ENCODE measurements at regions not wholly inside any gene's neighbourhood (a gene's known extent, or its start where the extent isn't known, plus 50 kb on each side); places are given as distances from the start of the nearest gene placed in this dataset.

DNA sequence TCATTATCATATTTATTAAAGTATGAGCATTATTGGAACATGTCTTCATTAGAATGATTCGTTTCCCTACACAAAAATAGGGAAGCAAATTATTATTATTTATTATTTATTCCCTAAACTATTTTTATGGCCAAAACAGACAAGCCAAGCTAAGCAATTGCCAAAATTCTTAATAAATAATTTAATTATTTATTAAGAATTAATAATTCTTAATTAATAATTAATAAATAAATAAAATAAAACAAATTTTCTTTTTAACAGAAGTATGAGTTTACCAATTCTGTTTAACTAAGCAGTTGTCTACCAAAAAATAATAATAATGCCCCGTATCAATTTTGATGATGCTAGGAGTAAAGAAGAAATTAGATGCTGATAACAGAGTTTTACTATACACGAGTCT, 1080.8 kb upstream of the AGA start:
- Histone ChIP-seq H3K4me1 (ENCODE audit: insufficient read depth, low read length) (no peaks in the 10 kb centered on the region), H3K4me3 (ENCODE audit: low read length) (no peak overlapping the region), H3K9me3 (ENCODE audit: low read depth, low read length) (peaks cover 6% of the 10 kb centered on the region), H3K27me3 (ENCODE audit: insufficient read depth, low read length) (no peaks in the 10 kb centered on the region)

DNA sequence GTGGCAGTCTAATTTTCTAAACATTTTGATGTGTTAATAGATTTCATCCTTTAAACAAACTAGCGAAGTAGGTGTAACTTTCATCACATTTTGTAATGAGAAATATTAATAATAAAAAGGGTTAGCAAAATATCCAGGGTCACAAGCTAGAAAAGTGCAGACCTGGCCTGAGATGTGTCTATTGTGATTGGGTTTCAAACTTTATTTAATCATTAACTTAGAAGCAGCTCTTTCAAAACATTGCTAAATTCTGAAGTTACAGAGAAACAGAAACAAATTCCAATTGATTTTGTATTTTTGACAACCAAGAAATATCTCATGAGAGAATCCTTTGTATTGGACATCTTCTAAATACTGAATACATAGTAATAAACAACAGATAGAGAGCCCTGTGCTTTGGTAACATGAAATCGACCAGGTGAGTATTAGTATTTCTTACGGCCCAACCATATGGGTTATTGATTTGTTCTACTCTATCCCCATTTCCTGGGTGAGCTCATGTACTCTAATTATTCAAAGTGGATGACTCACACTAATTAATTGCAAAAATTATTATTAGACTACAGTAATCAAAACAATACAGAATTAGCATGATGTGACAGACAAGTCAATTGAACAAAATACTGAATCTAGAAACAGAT, 1093.8 kb upstream of the AGA start:
- no peaks in the 10 kb centered on the region for H3K27me3 ChIP-seq (ENCODE audit: insufficient read depth, low read length)
- no peak overlapping the region for H3K4me3 ChIP-seq (ENCODE audit: low read length)
- H3K9me3 ChIP-seq (ENCODE audit: low read depth, low read length) = no peaks in the 10 kb centered on the region
- H3K4me1 ChIP-seq (ENCODE audit: insufficient read depth, low read length) = no peaks in the 10 kb centered on the region

DNA sequence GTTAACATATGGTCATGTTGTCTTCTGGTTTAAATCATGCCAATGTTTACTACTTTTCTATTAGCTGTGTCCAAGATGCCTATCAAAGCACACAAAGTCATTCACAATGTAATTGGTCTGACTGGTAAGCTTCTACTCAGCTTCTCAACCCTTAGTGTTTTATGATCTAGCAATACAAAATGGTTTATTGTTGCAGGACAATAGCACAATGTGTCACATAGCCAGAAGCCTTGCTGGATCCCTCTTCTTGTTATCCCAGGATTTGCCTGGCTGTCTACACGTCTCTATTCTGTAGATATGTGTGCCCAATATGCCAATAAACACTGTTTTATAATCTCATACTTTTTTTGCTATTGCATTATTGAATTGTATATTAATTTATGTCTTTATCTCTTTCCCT, 1111.0 kb upstream of the AGA start:
- H3K4me3 ChIP-seq (ENCODE audit: low read length) = no peak overlapping the region
- H3K4me1 ChIP-seq (ENCODE audit: insufficient read depth, low read length) = no peaks in the 10 kb centered on the region
- H3K27me3 ChIP-seq (ENCODE audit: insufficient read depth, low read length) = no peaks in the 10 kb centered on the region
- H3K9me3 ChIP-seq (ENCODE audit: low read depth, low read length) = no peaks in the 10 kb centered on the region

DNA sequence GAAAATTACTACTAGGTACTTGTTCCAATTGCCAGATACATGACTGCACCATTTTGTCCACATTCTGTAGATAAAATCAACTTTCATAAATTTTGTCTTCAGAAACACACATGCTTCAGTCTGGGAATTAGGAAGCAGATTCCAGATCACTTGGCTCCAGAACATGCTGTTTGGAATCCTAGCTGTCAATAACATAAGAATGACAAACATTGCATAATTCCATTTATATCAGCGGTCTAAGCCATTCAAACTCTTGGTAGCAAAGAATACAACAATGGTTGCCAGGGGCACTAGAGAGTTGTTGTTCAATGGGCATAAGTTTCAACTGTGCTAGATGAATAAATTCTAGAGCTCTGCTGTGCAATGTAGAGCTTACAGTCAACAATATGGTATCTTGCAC, 1112.1 kb upstream of the AGA start:
- H3K9me3 ChIP-seq (ENCODE audit: low read depth, low read length) = no peaks in the 10 kb centered on the region
- no peaks in the 10 kb centered on the region for H3K27me3 ChIP-seq (ENCODE audit: insufficient read depth, low read length)
- no peaks in the 10 kb centered on the region for H3K4me1 ChIP-seq (ENCODE audit: insufficient read depth, low read length)
- H3K4me3 ChIP-seq (ENCODE audit: low read length) = no peak overlapping the region

DNA sequence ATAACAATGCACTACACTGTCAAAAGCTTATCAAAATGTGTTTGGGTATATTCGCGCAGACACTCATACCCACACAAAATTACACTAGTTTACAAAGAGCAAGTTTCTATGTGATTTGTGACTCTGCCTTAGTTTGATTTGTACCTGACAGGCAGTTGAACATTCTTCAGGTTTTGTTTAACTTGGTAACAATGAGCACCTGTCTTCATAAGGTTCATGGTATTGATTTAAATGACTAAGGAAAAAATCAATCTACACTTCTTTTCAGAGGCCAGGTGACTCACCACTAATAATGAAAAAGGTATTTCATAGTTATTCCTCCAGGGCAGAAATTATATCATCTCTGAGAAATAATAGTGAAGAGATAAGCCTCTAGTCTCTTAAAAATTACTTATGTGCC, 1114.6 kb upstream of the AGA start:
- H3K4me1 ChIP-seq (ENCODE audit: insufficient read depth, low read length) = no peaks in the 10 kb centered on the region
- no peaks in the 10 kb centered on the region for H3K9me3 ChIP-seq (ENCODE audit: low read depth, low read length)
- no peak overlapping the region for H3K4me3 ChIP-seq (ENCODE audit: low read length)
- no peaks in the 10 kb centered on the region for H3K27me3 ChIP-seq (ENCODE audit: insufficient read depth, low read length)

DNA sequence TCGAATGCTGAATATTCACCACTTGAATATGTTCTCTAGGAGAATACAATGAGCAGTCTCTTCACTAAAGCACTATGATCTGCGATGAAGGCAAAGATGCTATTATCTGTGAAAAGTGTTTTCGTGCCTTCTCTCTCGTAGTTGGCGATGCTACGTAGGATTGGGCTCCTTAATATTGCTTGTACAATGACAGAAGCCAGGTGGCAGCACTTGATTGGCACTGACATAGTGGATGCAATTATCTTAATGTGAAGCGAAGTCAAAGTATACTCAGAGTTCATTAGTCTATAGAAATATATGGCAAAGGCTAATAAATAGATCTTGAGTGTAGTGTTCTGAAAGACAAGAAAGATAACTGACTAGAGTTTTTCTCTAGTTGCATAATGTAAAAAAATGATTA, 1135.7 kb upstream of the AGA start:
- no peaks in the 10 kb centered on the region for H3K9me3 ChIP-seq (ENCODE audit: low read depth, low read length)
- no peaks in the 10 kb centered on the region for H3K27me3 ChIP-seq (ENCODE audit: insufficient read depth, low read length)
- no peak overlapping the region for H3K4me3 ChIP-seq (ENCODE audit: low read length)
- H3K4me1 ChIP-seq (ENCODE audit: insufficient read depth, low read length) = no peaks in the 10 kb centered on the region

DNA sequence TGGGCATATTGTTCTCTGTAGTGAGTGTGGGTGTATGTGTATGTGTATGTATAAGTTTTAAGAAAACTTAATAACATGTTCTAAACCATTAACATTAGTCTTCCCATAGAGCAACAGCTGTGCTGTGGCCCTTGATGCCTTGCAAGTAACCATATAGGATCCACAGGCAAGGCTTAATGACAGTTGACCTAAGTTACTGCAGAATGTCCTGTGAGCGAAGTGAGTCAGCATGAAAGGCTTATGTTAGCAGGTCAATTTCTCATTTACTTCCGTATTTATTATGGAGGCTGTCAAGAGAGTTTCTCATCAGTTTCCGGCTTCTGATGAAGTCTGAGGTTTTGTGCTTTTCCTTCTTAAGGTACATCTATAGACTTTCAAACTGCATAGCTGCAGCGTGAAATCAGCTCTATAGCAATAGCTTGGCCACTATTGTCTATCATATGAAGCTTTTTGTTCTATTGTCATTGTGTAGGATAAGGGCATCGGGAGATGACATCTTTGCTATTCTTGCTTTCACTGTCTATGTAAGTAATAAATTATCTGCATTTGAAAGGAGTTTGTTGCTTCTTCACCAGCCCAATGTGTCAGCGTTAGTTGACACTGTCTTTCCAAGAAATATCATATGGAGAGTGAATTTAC, 1153.4 kb upstream of the AGA start:
- no peaks in the 10 kb centered on the region for H3K4me1 ChIP-seq (ENCODE audit: insufficient read depth, low read length)
- no peak overlapping the region for H3K4me3 ChIP-seq (ENCODE audit: low read length)
- peaks cover 5% of the 10 kb centered on the region for H3K9me3 ChIP-seq (ENCODE audit: low read depth, low read length)
- no peaks in the 10 kb centered on the region for H3K27me3 ChIP-seq (ENCODE audit: insufficient read depth, low read length)

DNA sequence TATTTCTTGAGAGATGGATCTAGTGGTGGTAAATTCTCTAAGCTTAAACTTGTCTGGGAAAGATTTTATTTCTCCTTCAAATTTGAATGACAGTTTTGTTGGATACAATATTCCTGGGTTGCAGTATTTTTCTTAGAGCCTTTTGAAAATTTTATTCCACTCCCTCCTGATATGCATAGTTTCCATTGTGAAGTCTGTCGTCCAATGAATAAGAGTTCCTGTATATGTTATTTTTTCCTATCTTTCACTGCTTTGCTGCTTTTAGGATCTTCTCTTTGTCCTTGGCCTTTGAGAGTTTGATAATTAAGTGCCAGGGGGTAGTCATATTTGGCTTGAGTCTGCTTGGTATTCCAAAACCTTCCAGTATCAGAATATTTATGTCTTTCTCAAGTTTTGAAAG, 1156.4 kb upstream of the AGA start:
- no peaks in the 10 kb centered on the region for H3K27me3 ChIP-seq (ENCODE audit: insufficient read depth, low read length)
- H3K4me1 ChIP-seq (ENCODE audit: insufficient read depth, low read length) = no peaks in the 10 kb centered on the region
- H3K4me3 ChIP-seq (ENCODE audit: low read length) = no peak overlapping the region
- peaks cover 5% of the 10 kb centered on the region for H3K9me3 ChIP-seq (ENCODE audit: low read depth, low read length)

DNA sequence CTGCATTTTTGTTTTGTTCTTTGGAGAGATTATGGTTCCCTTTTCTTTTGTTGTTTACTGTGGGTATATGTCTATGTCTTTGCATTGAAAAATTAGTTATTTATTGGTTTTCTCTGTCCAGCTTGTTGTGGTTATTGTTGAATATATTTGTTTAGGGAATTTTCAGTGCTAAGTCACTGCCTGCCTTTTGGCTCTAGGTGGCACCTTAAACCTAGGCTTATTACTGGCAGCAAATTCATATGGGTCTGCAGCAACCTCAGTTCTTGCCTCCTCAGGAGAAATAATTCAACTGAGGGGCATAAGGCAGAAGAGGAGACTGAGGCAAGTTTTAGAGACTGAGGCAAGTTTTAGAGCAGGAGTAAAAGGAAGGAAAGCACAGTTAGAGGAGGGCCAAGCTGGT, 1157.3 kb upstream of the AGA start:
- Histone ChIP-seq H3K4me3 (ENCODE audit: low read length) (no peak overlapping the region), H3K9me3 (ENCODE audit: low read depth, low read length) (peaks cover 5% of the 10 kb centered on the region), H3K27me3 (ENCODE audit: insufficient read depth, low read length) (no peaks in the 10 kb centered on the region), H3K4me1 (ENCODE audit: insufficient read depth, low read length) (no peaks in the 10 kb centered on the region)

DNA sequence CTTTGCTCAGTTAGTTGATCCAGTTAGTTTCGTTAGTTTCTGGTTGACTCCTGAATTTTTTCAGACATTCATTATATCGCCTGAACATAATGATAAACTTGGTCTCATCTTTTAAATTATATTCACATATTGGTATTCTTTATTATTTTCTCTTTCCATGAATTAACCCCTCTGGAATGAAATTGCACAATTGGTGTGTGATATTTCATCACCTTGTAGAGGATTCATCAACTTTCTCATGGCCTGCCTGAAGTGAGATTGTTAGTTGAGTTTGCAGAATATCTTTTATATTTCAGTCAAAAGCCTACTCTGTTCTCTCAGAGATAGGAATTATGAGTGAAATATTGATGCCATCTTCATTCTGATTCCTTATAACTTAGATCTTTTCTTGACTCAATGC, 1160.6 kb upstream of the AGA start:
- Histone ChIP-seq H3K4me1 (ENCODE audit: insufficient read depth, low read length) (no peaks in the 10 kb centered on the region), H3K9me3 (ENCODE audit: low read depth, low read length) (peaks cover 5% of the 10 kb centered on the region), H3K27me3 (ENCODE audit: insufficient read depth, low read length) (no peaks in the 10 kb centered on the region), H3K4me3 (ENCODE audit: low read length) (no peak overlapping the region)

DNA sequence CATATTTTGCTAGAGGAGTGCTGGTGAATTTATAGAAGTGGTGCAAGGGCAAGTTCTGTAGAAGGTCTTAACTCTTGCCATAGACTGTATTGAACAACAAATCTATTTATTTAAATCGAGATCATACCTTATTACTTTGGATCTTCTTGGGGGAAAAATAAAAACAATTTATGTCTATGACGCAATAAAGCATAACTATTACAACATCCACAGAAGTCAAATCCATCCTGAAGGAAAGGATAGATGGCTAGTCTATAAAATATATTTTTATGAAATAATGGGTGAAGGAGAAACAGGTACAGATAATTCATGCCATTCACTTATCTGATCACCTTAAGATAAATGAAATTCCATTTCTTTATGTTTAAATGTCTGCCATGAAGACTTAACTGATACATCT, 1168.8 kb upstream of the AGA start:
- no peaks in the 10 kb centered on the region for H3K4me1 ChIP-seq (ENCODE audit: insufficient read depth, low read length)
- H3K9me3 ChIP-seq (ENCODE audit: low read depth, low read length) = no peaks in the 10 kb centered on the region
- no peak overlapping the region for H3K4me3 ChIP-seq (ENCODE audit: low read length)
- H3K27me3 ChIP-seq (ENCODE audit: insufficient read depth, low read length) = no peaks in the 10 kb centered on the region

DNA sequence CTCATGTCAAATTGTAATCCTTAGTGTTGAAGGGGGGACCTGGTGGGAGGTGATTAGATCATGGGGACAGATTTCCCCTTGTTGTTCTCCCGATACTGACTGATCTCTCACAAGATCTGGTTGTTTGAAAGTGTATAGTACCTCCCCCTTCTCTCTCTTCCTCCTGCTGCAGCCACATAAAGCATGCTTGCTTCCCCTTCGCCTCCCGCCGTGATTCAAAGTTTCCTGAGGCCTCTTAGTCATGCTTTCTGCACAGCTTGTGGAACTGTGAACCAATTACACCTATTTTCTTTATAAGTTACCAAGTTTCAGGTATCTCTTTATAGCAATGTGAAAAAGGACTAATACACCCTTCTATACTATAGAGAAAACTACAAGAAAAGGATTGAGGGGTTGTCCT, 1170.5 kb upstream of the AGA start:
- no peaks in the 10 kb centered on the region for H3K27me3 ChIP-seq (ENCODE audit: insufficient read depth, low read length)
- H3K4me1 ChIP-seq (ENCODE audit: insufficient read depth, low read length) = no peaks in the 10 kb centered on the region
- no peak overlapping the region for H3K4me3 ChIP-seq (ENCODE audit: low read length)
- H3K9me3 ChIP-seq (ENCODE audit: low read depth, low read length) = no peaks in the 10 kb centered on the region

DNA sequence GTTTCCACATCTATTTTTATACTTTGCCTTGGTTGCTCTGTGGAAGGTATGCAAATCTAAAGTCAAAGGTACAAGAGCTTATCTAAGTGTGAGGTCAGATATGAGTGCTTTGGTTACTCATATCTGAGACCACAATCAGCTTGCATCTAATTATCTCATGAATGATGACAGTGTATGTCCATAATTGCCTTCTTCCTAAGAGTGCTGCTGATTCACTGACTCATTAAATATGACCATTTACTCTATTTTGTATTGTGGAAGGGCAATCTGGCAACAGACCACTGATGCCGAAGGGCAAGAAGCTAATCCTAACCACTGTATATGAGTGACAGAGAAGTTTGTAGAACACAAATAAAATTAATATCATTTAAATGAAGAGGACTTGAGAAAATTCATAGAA, 1190.2 kb upstream of the AGA start:
- no peak overlapping the region for H3K4me3 ChIP-seq (ENCODE audit: low read length)

DNA sequence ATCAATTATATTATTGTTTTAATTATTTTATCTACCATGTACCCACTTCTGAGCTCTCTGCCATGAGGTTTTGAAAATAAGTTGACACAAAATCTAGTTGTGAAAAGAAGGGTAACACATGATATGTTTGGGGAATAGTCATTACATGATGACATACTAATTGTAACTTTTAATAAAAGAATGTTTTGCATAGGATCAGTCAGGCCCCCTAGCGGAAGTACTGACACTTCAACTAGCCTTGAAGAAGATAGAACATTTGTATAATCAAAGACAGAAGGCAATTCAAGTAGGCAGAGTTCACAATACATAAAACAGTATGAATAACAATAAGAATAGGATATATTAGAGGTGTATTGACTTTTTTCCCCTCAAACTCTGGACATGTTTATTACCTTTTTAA, 1191.0 kb upstream of the AGA start:
- Histone ChIP-seq H3K9me3 (ENCODE audit: low read depth, low read length) (no peaks in the 10 kb centered on the region), H3K4me3 (ENCODE audit: low read length) (no peak overlapping the region), H3K4me1 (ENCODE audit: insufficient read depth, low read length) (no peaks in the 10 kb centered on the region), H3K27me3 (ENCODE audit: insufficient read depth, low read length) (no peaks in the 10 kb centered on the region)

More for the DNA sequence above, 1190.2 kb upstream of the AGA start:
- Histone ChIP-seq H3K27me3 (ENCODE audit: insufficient read depth, low read length) (no peaks in the 10 kb centered on the region), H3K4me1 (ENCODE audit: insufficient read depth, low read length) (no peaks in the 10 kb centered on the region), H3K9me3 (ENCODE audit: low read depth, low read length) (no peaks in the 10 kb centered on the region)

DNA sequence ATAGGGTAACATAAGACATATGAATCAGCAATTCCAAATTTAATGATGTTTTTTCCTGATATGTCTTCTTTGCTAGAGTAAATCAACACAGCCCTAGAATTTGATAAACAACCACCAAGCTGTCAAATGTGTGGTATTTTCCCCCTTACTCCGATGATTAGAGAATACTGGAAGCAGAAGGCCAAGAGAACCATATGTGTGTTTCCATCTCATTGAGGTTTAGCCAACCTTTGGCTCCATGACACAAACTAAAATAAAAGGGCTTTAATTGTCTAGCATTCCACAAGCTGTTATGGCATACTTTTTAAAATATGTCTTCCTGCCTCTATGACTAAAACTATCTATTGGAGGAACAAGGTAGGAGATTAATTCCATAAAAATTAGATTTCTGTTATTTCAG, 1222.4 kb upstream of the AGA start:
- Histone ChIP-seq H3K9me3 (ENCODE audit: low read depth, low read length) (no peaks in the 10 kb centered on the region), H3K4me3 (ENCODE audit: low read length) (no peak overlapping the region), H3K4me1 (ENCODE audit: insufficient read depth, low read length) (no peaks in the 10 kb centered on the region), H3K27me3 (ENCODE audit: insufficient read depth, low read length) (no peaks in the 10 kb centered on the region)

DNA sequence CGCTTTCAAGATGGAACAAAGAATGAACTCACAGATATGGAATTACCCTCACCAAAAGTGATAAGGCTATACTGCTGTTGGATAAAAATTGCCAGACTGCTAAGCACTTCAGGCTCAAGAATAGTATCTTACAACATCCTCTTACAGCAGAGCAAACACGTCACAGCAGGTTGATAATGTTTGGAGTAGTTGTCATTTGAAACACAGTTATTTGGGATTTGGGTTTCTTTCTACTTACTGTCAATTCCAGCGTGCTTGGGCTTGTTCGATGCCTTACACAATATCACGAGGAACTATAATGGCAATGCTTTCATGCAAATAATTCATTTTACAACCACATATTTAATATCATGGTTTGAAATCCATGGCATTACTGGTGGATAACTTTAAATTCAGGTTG, 1223.7 kb upstream of the AGA start:
- H3K4me1 ChIP-seq (ENCODE audit: insufficient read depth, low read length) = no peaks in the 10 kb centered on the region
- no peaks in the 10 kb centered on the region for H3K27me3 ChIP-seq (ENCODE audit: insufficient read depth, low read length)
- H3K9me3 ChIP-seq (ENCODE audit: low read depth, low read length) = no peaks in the 10 kb centered on the region
- H3K4me3 ChIP-seq (ENCODE audit: low read length) = no peak overlapping the region
